ENCODE measurements at regions not wholly inside any gene's neighbourhood (a gene's known extent, or its start where the extent isn't known, plus 50 kb on each side); places are given as distances from the start of the nearest gene placed in this dataset.
"Not testable (repeated sequence)": the region's sequence is repeated elsewhere in the genome, so short reads cannot be mapped to it uniquely, and the experiment has no call there.

- DNase-seq, result no peak
These were observed 107.5 kb upstream of the SOX2 start for GRCh38 chr3:181604267-181604666.

GRCh38 chr3:181596126-181596525 lies 115.6 kb upstream of the SOX2 start:
- no peak for DNase-seq

- DNase-seq, result not testable (repeated sequence)
These were observed 120.8 kb upstream of the SOX2 start for GRCh38 chr3:181590939-181591338.

- no peak for DNase-seq
These were observed 129.1 kb upstream of the SOX2 start for GRCh38 chr3:181582619-181583018.

- no peak for DNase-seq
These were observed 130.1 kb upstream of the SOX2 start for GRCh38 chr3:181581656-181582055.

GRCh38 chr3:181578743-181579142 lies 133.0 kb upstream of the SOX2 start:
- no peak for DNase-seq

- no peak for DNase-seq
These were observed 139.3 kb upstream of the SOX2 start for GRCh38 chr3:181572432-181572831.

GRCh38 chr3:181570472-181570871 lies 141.3 kb upstream of the SOX2 start:
- DNase-seq, result no peak

- no peak for DNase-seq
These were observed 142.3 kb upstream of the SOX2 start for GRCh38 chr3:181569356-181569940.

- no peak for DNase-seq
These were observed 143.0 kb upstream of the SOX2 start for GRCh38 chr3:181568693-181569092.

- no peak for DNase-seq
These were observed 143.5 kb upstream of the SOX2 start for GRCh38 chr3:181568248-181568647.

- no peak for DNase-seq
These were observed 144.2 kb upstream of the SOX2 start for GRCh38 chr3:181567311-181568075.

- no peak for DNase-seq
These were observed 146.3 kb upstream of the SOX2 start for GRCh38 chr3:181565416-181565815.

- DNase-seq, result no peak
These were observed 147.5 kb upstream of the SOX2 start for GRCh38 chr3:181564222-181564621.

GRCh38 chr3:181561139-181562031 lies 150.3 kb upstream of the SOX2 start:
- no peak for DNase-seq

GRCh38 chr3:181558870-181559269 lies 152.9 kb upstream of the SOX2 start:
- DNase-seq, result no peak

- no peak for DNase-seq
These were observed 156.0 kb upstream of the SOX2 start for GRCh38 chr3:181555681-181556080.

GRCh38 chr3:181554233-181554765 lies 157.4 kb upstream of the SOX2 start:
- no peak for DNase-seq

- DNase-seq, result no peak
These were observed 162.5 kb upstream of the SOX2 start for GRCh38 chr3:181549266-181549665.

- no peak for DNase-seq
These were observed 170.3 kb upstream of the SOX2 start for GRCh38 chr3:181541414-181541813.

GRCh38 chr3:181534781-181535221 lies 176.9 kb upstream of the SOX2 start:
- DNase-seq, result no peak

GRCh38 chr3:181533811-181534210 lies 177.9 kb upstream of the SOX2 start:
- DNase-seq, result no peak

- DNase-seq, result no peak
These were observed 181.1 kb upstream of the SOX2 start for GRCh38 chr3:181530584-181530983.

Measured in CD4-positive, alpha-beta T cell treated with Interleukin-4 for 4 hours (primary cell).